ENCODE measurements at regions not wholly inside any gene's neighbourhood (a gene's known extent, or its start where the extent isn't known, plus 50 kb on each side); places are given as distances from the start of the nearest gene placed in this dataset.
A peak's percentile ranks its signal among the peaks of the same experiment; 100 is the strongest.

DNA sequence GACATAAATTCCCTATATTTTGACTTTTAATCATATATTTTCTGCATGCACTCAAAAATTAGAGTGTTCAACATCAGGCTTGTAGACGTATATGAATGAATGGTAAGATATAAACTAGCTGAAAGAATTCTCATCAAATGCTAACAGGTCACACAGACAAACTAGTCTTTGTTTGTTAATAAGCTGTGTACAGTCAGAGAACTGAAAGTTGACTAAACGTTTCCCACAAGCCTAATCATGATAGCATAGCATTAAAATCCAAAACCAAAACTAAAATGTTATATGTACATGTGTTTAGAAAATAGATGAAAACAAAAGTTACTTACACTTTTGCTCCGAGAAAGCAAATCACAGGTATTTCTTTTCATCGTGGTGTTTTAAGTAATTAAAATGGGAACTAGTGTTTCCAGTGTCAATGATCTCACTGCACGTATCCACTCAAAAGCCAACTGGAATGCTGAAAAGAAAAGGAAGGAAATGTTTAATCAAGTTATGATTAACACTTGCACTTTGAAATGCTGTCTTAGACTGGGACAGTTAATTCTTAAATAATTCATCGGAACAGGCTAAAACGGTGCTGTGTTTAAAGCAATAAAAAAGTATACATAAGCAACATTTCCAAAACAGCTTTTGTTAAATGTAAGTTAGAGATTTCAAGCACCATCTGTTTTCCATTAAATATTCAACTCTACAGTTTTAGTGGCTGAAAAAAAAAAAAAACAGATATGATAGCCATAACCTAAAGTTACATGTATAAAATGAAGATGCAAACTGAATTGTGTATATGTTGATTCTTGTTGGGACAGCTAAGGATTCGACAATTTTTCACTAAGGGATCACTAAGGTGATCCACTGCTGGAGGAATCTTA, 291.9 kb upstream of the PDE4D start:
- peak; percentile 30 for DNase-seq (ENCODE audit: low read depth)

DNA sequence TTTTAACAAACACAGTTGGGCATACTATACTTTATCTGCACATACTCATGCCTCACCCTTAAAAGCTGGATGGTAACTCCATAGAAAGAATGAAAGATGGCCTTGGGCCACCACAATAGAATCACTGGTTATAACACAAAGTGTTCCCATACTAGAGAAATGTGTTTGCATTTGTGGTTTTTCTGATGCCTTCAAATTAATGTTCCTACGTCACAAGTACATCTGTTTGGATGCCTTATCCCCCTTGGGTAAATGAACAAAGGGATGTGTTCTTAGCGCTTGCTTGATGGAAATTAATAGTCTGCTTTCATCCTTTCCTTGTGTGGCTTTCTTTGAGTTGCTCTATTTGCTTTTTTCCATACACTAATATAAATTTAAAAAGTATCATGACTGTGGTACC, 291.1 kb upstream of the PDE4D start:
- peak; percentile 83 for DNase-seq (ENCODE audit: low read depth)

DNA sequence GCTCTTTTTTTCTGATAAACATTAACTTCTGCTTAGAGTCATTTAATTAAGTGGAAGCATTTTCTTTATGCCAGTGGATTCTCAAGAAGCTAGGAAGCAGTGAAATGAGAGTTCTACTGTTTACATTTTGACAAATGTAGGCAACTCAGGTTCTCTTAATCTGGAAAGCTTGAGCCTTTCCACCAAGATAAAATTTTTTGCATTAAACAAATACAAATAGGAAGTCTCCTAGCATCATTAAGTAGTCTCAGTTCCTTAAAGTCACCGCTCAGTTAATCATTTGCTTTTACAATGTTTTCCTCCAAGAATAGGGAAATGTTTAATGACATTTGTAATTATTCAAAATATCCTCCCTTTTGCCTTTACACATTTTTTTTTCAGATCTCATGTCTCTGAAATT, 290.4 kb upstream of the PDE4D start:
- DNase-seq (ENCODE audit: low read depth), result no peak

DNA sequence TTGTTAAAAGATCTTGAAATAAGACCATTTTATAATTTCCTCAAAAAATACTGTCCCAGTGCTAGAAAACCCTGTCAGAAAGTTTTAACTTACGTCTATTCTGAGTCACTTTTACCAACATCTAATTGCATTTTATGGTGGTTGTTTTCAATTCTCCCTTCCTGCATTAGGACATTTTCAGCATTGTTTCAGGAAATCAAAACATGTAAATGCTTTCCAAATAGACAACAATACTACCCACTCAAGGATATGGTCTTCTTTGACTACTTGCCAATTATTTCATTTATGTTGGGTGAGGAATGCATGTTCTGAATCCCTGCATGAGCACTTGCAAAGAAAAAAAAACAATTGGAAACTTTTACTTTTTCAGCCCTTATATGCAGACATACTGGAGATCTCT, 284.6 kb upstream of the PDE4D start:
- peak; percentile 27 for DNase-seq (ENCODE audit: low read depth)

DNA sequence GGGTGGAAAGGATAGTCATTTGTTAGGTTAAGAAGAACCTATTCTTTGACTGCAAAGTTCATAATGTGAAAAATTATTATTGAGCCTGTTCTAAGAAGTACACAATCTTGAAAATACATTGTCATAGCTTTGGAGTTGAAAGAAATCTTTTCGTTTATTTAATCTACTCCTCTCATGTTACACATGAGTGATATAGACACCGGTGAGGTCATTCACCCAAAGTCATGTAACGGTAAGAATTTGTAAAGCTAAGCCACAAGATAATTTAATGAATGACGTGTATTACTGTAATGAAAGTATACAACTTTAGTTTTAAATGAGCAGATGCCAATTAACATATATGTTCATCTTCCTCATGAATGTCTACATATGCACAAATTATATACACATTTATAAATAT, 284.1 kb upstream of the PDE4D start:
- peak; percentile 27 for DNase-seq (ENCODE audit: low read depth)

DNA sequence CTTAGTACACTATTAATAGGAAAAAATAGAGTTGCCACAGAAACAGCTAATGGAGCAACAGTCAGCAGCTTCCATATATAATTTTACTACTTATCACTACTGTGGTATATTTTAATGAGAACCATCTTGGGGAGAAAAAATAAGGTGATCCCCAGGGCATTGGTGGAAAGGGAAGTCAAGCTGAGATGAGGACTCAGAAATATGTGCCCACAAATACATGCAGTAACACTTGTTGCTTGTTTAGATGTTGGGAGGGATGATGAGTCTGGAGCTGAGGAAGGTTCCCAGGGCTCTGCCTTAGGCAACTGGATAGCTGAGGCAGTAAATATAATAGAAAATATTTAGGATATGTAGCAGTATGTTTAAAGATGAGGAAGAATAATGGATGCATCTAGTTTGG, 280.1 kb upstream of the PDE4D start:
- no peak for DNase-seq (ENCODE audit: low read depth)

DNA sequence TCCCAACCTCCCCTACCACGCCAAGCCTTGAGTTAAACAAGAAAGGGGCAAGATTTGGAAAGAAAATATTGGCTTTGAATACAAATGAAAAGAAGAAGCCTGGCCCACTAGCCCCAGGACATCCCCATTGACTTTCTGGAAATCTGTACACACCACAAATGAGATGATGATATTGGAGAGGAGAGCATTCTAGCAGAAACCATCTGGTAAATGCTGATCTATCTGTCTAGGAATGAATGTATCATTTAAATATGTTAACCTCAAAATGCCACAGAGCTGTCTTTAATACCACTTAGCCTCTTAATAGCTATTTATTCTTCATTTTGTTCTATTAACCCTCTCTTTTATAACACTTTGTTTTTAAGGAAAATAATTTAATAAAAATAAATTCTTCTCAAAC, 270.2 kb upstream of the PDE4D start:
- DNase-seq (ENCODE audit: low read depth), result peak; percentile 36

DNA sequence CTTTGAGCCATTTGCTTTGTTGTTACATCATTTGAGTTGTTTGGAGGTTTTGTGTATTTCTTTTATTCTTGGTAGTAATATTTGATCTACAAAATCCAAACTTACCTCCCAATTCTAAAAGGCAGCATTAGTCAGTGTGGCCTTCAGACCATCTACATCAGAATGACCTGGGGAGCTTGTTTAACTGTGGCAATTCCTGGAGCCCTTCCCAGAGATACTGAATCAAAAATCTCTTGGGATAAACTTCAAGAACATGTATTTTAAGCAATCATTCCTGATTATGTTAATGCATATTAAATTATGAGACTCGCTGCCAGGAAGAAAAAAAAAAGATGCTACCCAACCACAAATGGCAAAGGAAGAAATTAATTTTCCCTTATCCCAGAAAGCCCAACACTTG, 268.9 kb upstream of the PDE4D start:
- no peak for DNase-seq (ENCODE audit: low read depth)

DNA sequence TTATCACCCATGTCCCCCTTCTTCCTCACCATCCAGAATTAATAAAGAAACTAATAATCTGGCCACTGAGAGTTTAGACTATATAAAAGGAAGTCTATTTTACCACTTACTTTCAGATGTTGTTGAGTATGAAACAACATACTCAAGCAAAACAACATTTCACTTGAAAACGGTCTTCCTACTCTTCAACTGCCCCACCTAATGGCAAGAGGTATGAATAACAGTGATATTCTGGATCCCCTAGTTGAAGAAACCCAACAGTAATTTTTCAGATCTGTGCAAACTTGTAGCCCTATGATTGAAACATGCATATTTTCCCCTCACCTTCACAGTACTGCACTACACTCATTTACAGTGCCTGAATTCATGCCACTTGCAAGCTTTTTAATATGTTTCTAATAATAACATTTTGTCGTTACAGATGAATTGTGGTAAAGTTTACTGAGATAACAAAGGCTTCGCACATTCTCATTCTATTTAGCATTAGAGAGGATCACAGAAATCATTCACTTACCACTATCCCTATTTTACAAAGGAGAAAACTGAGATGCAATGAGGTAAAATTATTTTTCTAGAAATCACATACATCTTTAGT, 267.9 kb upstream of the PDE4D start:
- DNase-seq (ENCODE audit: low read depth), result peak; percentile 32

DNA sequence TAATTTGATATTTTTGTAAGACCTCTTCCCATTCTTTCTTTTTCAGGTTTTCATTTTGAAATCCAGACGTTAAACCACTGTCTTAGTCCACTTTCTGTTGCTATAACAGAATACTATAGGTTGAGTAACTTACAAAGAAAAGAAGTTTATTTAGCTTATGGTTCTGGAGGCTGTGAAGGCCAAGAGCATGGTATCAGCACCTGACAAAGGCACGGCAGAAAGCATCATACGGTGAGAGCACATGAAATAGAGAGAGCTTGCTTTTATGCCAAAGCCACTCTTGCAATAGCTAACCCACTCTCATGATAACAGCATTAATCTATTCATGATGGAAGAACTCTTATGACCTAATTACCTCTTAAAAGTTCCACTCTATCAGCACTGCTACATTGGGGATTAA, 255.6 kb upstream of the PDE4D start:
- DNase-seq (ENCODE audit: low read depth), result no peak

DNA sequence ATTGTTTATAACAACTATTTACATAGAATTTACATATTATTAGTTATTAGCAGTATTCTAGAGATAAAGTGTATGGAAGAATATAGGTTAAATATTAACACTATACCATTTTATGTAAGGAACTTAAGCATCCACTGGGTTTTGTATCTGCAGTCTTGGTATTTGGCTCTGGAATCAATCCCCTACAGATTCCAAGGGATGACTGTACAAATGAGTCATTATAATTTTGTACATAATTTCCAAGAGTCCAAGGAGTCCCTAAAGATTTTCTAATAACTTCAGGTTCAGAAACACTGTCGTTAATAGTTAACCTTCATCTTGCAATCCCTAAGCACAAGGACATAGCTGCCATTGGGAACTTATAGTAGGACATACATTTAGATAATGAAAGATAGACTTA, 254.8 kb upstream of the PDE4D start:
- DNase-seq (ENCODE audit: low read depth), result no peak

DNA sequence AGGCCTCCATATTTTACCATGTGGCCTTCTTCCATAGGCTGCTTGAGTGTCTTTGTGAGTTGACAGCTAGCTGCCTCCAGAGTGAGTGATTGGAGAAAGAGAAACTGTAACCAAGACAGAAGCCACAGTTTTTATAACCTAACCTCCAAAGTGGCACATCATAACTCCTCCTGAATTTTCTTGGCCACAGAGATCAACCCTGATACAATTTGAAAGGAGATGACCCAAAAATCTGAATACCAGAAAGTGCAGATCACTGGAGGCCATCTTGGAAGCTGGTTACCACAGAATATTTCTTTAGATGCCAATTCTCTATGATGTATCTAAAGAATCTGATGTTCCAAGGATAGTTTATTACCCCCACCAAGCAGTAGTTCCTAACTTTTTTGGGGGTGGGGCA, 254.3 kb upstream of the PDE4D start:
- no peak for DNase-seq (ENCODE audit: low read depth)

DNA sequence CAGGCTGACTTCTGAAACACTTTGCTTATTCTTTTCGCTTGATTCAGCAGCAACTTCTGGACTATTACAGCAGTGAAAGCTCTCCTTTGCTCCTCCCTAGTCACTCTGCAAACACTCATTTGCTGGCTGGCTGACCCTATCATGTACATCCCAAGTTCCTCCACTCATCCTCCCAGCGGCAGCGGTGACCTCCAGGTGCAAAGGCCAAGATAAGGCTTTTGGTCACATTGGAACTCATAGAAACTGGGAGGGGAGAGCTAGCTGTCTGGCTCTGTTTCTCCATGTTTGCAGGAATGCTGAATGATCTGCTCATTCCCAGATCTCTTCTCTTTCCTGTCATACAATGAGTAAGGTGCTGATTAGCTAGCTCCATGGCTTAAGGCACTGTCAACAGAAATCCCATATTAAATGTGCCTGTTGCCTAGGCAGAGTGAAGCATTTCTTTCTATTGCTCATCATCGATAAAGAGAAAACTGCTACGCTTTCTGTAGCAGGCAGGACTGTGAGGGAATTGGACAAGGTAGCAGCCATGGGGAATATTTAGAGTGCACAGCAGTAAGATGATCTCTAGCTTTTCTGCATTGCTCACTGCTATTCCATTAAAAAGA, 250.5 kb upstream of the PDE4D start:
- no peak for DNase-seq (ENCODE audit: low read depth)

DNA sequence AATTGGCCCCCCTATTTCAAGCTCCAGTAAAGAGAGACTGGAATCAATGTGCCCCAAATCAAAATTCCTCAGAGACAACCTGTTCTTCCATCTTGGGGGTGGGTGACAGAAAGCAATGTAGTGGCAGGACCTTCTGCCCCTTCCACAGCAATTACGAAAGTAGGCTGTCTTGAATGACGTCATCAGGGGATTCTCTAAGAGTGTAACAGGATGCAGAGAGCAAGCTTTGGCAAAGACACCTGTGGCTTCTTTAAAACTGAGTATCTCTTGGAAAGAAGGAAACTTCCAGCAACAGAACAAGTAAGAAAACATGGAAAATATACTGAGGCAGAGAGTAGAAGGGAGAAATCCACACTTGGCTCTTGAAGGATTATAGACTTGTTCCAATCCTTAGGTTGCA, 247.6 kb upstream of the PDE4D start:
- no peak for DNase-seq (ENCODE audit: low read depth)

DNA sequence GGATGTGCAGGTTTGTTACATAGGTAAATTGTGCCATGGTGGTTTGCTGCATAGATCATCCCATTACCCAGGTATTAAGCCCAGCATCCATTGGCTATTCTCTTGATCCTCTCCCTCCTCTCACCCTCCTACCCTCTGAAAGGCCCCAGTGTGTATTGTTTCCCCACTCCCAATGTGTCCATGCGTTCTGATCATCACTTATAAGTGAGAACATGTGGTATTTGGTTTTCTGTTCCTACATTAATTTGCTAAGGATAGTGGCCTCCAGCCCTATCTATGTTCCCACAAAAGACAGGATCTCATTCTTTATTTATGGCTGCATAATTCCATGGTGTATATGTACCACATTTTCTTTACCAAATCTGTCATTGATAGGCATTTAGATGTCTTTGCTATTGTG, 243.3 kb upstream of the PDE4D start:
- no peak for DNase-seq (ENCODE audit: low read depth)

DNA sequence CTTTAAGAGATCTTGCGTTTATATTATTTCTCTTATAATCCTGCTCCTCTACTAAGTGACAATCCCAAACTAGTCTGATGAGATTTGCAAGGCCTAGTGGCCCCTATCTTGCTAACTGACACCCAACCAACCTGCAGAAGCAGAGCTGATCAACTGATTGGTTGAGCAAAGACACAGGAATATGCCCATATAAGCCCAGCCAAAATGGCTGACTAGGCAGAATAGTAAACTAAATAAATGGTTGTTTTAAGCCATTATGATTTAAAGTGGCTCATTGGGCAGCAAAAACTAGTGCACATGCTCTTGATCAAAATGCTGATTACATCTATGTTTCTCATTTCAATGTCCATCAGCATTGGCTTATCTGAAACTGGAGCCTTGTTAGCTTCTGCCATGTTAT, 238.0 kb upstream of the PDE4D start:
- no peak for DNase-seq (ENCODE audit: low read depth)

DNA sequence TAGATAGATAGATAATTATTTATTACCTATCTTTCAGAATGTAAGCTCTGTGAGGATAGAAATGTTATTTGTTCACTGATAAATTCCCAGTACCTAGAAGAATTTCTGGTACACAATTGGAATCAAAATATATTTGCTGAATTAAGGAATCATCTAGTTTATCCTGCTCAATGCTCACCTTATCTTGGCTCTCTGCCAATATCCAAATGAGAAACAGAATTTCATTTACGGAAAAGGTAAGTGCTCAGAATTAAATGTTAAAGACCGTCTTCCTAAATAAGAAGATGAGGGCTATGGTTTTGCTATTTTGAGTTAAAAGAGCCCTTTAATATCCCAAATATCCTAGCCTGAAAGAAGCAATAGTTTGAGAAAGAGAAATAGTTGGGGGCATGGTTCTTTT, 232.1 kb upstream of the PDE4D start:
- no peak for DNase-seq (ENCODE audit: low read depth)

DNA sequence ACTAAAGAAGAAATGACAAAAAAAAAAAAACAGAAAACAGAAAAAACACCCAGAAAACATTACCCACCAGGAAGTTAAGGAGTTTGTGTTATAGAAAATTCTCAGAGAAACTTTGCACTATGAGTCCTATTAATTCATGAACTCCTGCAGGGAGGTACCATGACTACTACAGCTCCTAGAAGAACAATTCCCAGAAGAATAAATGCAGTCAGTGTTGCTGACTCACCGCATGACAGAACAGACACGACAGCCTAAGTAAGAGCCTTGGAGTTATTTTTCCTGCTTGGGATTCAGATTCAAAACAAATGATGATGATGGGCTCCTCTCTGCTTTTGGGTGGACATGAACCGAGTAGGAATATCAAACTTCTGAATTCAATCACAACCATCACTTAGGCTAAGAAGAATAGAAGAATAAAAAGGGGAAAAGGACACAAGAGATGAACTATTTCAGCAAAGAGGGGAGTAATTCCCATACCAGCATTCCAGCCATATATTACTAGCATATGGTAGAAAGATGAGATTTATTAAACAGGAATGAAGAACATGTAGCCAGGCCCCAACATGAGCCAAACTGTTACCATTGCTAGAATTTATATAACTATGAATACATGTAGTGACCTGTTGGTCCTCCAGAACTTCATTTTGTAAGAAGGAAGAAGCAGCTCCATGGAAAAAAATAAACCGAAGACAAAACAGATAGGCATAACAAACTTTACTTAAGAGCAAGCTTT, 209.6 kb upstream of the PDE4D start:
- DNase-seq (ENCODE audit: low read depth), result peak; percentile 38

DNA sequence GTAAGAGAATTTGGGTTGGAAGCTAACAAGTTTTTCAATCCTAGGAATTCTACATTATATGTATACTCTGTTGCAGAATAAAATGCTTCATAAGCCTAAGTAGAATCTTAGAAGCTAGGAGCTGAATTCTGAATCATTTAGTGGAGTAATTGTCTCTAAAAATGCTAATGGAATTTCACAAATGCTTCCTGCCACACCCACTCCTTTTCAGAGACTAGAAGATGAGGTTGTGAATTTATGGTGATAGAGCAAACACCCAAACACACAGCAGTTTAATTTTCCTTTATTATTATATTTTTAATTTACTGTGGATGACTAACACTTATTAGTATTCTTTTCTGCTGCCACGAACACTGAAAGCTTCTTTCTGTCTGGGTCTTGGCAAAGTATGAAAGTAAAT, 208.0 kb upstream of the PDE4D start:
- no peak for DNase-seq (ENCODE audit: low read depth)

DNA sequence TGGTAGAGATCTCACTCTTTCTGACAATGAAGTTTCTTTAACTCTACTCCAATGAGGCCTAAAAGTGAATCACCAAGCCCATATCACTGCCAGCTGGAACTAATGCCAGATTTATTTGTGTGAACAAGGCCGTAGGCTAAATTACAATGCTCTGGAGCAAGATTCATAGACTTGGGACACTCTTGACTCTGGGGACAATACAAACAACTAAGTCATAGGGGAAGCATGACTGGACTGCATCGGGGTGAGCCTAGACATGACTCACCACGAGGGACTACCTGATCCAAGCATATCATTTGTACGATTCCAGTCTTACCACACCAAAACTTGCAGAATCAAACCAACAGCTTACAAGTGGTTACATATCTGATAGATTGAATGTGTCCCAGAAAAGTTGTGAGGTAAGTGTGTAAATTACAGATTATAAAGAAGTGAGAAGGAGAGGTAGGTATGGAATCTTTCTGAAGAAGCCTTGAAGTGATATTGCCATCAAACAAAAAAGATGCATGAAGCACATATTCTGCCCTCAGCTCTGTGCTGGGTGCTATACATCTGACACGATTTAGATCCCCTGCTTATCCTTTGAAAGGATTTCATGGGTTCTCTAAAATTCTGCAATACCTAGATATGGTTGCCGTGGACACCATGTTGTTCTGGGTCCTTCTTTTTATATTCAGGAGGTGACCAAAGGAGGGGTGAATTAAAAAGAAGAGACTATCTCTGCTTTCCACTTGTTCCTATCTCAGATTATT, 199.3 kb upstream of the PDE4D start:
- DNase-seq (ENCODE audit: low read depth), result peak; percentile 83

DNA sequence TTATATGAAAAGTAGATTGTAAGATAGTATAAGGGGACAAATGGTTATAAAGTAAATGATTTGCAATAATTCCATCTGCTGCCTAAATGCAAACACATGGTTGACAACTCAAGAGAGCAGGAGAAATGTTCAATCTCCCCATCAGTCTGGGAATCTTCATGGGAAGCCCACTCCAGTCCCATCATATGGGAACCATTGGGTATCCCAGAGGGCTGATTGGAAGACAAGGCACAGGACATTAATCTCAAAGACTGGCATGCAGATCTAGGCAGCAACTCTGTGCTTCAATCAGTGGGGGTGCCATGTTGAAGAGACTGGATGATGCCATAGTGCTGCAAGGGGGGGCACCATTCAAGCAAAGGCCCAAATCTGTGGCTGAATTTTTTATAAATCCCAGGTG, 193.1 kb upstream of the PDE4D start:
- DNase-seq (ENCODE audit: low read depth), result no peak

DNA sequence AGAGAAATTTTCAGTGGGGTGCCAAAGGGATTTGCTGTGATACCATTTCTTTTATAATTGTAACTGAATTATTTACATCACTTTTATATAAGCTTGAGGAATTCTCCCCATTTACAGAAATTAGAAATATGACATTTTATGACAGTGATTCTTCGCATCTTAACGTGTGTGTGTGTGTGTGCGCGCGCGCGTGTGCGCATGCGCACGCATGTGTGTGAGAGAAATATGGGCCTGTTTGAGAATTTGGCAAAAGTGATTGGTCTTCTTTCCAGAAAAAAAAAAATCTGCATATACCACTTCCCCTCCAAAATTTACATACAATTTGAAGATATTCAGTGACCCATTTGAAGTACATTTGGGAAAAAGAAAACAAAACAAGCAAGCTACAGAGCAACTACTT, 190.7 kb upstream of the PDE4D start:
- DNase-seq (ENCODE audit: low read depth), result no peak
